ENCODE measurements at regions not wholly inside any gene's neighbourhood (a gene's known extent, or its start where the extent isn't known, plus 50 kb on each side); places are given as distances from the start of the nearest gene placed in this dataset.
"Not testable (repeated sequence)": the region's sequence is repeated elsewhere in the genome, so short reads cannot be mapped to it uniquely, and the experiment has no call there.

- DNase-seq (ENCODE audit: low read depth in 2 of 2) = not testable (repeated sequence)
Observed at GRCh38 chr5:174586163-174586562, 138.2 kb upstream of the MSX2 start.

- no peak for DNase-seq (ENCODE audit: low read depth in 2 of 2)
Observed at GRCh38 chr5:174589011-174589410, 135.4 kb upstream of the MSX2 start.

GRCh38 chr5:174589599-174589998 is 134.8 kb upstream of the MSX2 start:
- no peak for DNase-seq (ENCODE audit: low read depth in 2 of 2)

GRCh38 chr5:174590820-174591219 is 133.6 kb upstream of the MSX2 start:
- DNase-seq (ENCODE audit: low read depth in 2 of 2) = no peak

- DNase-seq (ENCODE audit: low read depth in 2 of 2) = no peak
Observed at GRCh38 chr5:174596429-174596828, 128.0 kb upstream of the MSX2 start.

GRCh38 chr5:174599992-174600391 is 124.4 kb upstream of the MSX2 start:
- no peak for DNase-seq (ENCODE audit: low read depth in 2 of 2)

GRCh38 chr5:174601946-174602345 is 122.4 kb upstream of the MSX2 start:
- DNase-seq (ENCODE audit: low read depth in 2 of 2) = no peak

GRCh38 chr5:174606153-174606552 is 118.2 kb upstream of the MSX2 start:
- no peak for DNase-seq (ENCODE audit: low read depth in 2 of 2)

GRCh38 chr5:174606646-174607045 is 117.7 kb upstream of the MSX2 start:
- no peak for DNase-seq (ENCODE audit: low read depth in 2 of 2)

GRCh38 chr5:174607205-174607604 is 117.2 kb upstream of the MSX2 start:
- DNase-seq (ENCODE audit: low read depth in 2 of 2) = no peak

- no peak for DNase-seq (ENCODE audit: low read depth in 2 of 2)
Observed at GRCh38 chr5:174607916-174608315, 116.5 kb upstream of the MSX2 start.

- no peak for DNase-seq (ENCODE audit: low read depth in 2 of 2)
Observed at GRCh38 chr5:174608631-174609097, 115.7 kb upstream of the MSX2 start.

GRCh38 chr5:174609116-174609515 is 115.3 kb upstream of the MSX2 start:
- DNase-seq (ENCODE audit: low read depth in 2 of 2) = no peak

- no peak for DNase-seq (ENCODE audit: low read depth in 2 of 2)
Observed at GRCh38 chr5:174610968-174611367, 113.4 kb upstream of the MSX2 start.

GRCh38 chr5:174612686-174613085 is 111.7 kb upstream of the MSX2 start:
- DNase-seq (ENCODE audit: low read depth in 2 of 2) = no peak

- no peak for DNase-seq (ENCODE audit: low read depth in 2 of 2)
Observed at GRCh38 chr5:174614500-174615135, 109.8 kb upstream of the MSX2 start.

- no peak for DNase-seq (ENCODE audit: low read depth in 2 of 2)
Observed at GRCh38 chr5:174616036-174616435, 108.3 kb upstream of the MSX2 start.

- no peak for DNase-seq (ENCODE audit: low read depth in 2 of 2)
Observed at GRCh38 chr5:174617285-174617684, 107.1 kb upstream of the MSX2 start.

GRCh38 chr5:174617910-174618309 is 106.5 kb upstream of the MSX2 start:
- no peak for DNase-seq (ENCODE audit: low read depth in 2 of 2)

- no peak for DNase-seq (ENCODE audit: low read depth in 2 of 2)
Observed at GRCh38 chr5:174618589-174618988, 105.8 kb upstream of the MSX2 start.

GRCh38 chr5:174622067-174622466 is 102.3 kb upstream of the MSX2 start:
- no peak for DNase-seq (ENCODE audit: low read depth in 2 of 2)

GRCh38 chr5:174623018-174623417 is 101.4 kb upstream of the MSX2 start:
- no peak for DNase-seq (ENCODE audit: low read depth in 2 of 2)

- no peak for DNase-seq (ENCODE audit: low read depth in 2 of 2)
Observed at GRCh38 chr5:174623433-174624019, 100.9 kb upstream of the MSX2 start.
